ENCODE measurements at regions not wholly inside any gene's neighbourhood (a gene's known extent, or its start where the extent isn't known, plus 50 kb on each side); places are given as distances from the start of the nearest gene placed in this dataset.
"Not testable (repeated sequence)": the region's sequence is repeated elsewhere in the genome, so short reads cannot be mapped to it uniquely, and the experiment has no call there.

GRCh38 chr2:133624551-133624950 lies 56.3 kb upstream of the NCKAP5 start:
- DNase-seq (ENCODE audit: low read depth): no peak

GRCh38 chr2:133627741-133628140 lies 59.5 kb upstream of the NCKAP5 start:
- no peak for DNase-seq (ENCODE audit: low read depth)

- no peak for DNase-seq (ENCODE audit: low read depth)
Observed at GRCh38 chr2:133633309-133633708, 65.0 kb upstream of the NCKAP5 start.

- DNase-seq (ENCODE audit: low read depth): no peak
Observed at GRCh38 chr2:133633881-133634409, 65.7 kb upstream of the NCKAP5 start.

GRCh38 chr2:133635131-133635530 lies 66.9 kb upstream of the NCKAP5 start:
- no peak for DNase-seq (ENCODE audit: low read depth)

DNA sequence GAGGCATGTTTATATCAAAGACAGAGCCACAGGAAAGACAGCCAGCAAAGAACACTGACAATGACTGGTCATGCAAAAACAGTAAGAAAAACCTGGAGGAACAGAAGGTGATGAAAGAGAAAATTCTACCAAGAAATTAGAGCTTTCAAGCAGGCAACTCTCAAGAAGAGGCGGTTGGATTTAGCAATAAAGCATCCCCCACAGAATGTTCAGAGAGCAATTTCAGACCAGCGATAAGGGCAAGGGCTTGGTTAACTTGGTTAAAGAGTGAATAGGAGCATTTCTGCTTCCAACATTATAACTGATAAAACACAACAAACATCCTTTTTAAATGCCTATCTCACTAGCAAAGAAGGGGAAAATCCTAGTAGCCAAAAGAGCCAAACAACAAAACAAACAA lies 68.0 kb upstream of the NCKAP5 start:
- DNase-seq (ENCODE audit: low read depth): no peak

GRCh38 chr2:133640103-133640502 lies 71.8 kb upstream of the NCKAP5 start:
- DNase-seq (ENCODE audit: low read depth): no peak

DNA sequence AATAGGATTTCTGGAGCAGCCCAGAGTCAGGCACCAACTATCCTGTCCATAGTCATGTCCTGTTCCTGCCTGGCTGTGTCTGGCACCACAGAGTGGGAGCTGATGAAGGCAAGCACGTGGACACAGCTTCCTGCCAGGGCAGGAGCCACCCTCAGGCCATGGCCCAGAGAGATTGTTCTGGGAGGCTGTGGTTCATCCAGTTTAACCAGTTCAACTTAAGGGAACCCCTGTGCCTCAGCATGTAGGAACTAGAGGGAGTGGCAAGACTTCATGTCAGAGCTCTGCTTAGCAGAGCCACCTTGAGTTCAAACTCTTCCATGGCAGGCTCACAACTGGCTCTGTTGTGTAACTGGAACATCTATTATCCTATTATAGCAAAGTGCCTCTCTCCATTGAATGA lies 73.2 kb upstream of the NCKAP5 start:
- DNase-seq (ENCODE audit: low read depth): peak; percentile 19

- DNase-seq (ENCODE audit: low read depth): no peak
Observed at GRCh38 chr2:133641942-133642725, 73.9 kb upstream of the NCKAP5 start.

DNA sequence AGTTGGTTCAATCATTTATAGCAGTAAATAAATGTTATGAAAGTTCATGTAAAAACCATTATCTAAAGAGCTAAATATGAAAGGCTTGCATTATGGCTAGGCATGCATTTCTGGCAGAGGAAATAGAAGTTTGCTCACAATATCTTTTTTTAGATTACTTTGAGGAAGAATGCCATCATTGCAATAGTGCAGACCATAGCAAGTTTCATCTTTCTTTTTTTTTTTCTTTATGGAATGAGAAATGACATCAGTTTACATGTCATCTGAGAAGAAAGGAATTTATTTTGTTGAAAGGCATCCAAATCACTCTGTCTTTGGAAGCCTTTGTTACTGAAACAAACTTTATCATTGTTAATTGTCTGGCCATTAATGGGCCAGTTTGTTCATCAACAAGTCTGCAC lies 74.5 kb upstream of the NCKAP5 start:
- no peak for DNase-seq (ENCODE audit: low read depth)

- DNase-seq (ENCODE audit: low read depth): no peak
Observed at GRCh38 chr2:133643863-133644262, 75.6 kb upstream of the NCKAP5 start.

GRCh38 chr2:133644846-133645245 lies 76.6 kb upstream of the NCKAP5 start:
- DNase-seq (ENCODE audit: low read depth): no peak

GRCh38 chr2:133647386-133647785 lies 79.1 kb upstream of the NCKAP5 start:
- not testable (repeated sequence) for DNase-seq (ENCODE audit: low read depth)

DNA sequence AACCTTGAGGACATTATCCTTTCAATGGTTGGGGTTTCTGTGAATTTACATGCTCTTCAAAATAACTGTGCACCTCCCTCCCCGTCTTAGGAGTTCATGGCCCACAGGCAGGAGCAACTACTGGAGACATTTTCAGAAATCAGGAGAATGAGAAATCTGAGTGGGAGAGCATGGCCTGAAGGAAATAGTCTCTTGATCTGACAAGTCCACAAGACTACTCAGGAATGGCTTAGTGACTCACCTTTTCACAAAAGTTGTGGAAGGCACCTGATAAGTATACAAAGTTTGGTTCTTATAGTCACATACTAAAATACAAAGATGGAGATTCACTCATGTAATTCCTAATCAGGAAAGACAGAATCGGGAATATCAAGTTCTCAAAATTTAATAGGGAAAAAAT lies 83.6 kb upstream of the NCKAP5 start:
- DNase-seq (ENCODE audit: low read depth): no peak

DNA sequence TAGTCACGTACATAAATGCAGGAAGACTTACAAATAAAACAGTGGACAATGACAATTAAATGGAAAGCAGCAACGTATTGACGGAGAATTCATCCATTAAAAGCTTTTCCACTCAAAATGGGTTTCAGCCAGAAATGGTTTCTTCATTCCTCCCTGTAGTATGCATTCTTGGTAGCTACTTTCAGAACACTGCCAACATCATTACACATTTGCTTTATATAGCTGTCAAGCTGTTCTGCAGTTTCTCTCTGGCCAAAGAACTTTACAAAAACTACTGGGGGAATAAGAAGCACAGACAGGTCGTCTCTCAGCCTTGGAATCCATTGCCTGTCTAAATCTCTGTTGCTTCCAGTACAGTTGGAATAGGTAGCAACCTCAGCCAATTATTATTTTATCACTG lies 84.1 kb upstream of the NCKAP5 start:
- no peak for DNase-seq (ENCODE audit: low read depth)

GRCh38 chr2:133653056-133653455 lies 84.8 kb upstream of the NCKAP5 start:
- no peak for DNase-seq (ENCODE audit: low read depth)

- no peak for DNase-seq (ENCODE audit: low read depth)
Observed at GRCh38 chr2:133654949-133655348, 86.7 kb upstream of the NCKAP5 start.

GRCh38 chr2:133655610-133656009 lies 87.3 kb upstream of the NCKAP5 start:
- DNase-seq (ENCODE audit: low read depth): no peak

- peak; percentile 16 for DNase-seq (ENCODE audit: low read depth)
Observed at GRCh38 chr2:133657591-133657990, 89.3 kb upstream of the NCKAP5 start.

DNA sequence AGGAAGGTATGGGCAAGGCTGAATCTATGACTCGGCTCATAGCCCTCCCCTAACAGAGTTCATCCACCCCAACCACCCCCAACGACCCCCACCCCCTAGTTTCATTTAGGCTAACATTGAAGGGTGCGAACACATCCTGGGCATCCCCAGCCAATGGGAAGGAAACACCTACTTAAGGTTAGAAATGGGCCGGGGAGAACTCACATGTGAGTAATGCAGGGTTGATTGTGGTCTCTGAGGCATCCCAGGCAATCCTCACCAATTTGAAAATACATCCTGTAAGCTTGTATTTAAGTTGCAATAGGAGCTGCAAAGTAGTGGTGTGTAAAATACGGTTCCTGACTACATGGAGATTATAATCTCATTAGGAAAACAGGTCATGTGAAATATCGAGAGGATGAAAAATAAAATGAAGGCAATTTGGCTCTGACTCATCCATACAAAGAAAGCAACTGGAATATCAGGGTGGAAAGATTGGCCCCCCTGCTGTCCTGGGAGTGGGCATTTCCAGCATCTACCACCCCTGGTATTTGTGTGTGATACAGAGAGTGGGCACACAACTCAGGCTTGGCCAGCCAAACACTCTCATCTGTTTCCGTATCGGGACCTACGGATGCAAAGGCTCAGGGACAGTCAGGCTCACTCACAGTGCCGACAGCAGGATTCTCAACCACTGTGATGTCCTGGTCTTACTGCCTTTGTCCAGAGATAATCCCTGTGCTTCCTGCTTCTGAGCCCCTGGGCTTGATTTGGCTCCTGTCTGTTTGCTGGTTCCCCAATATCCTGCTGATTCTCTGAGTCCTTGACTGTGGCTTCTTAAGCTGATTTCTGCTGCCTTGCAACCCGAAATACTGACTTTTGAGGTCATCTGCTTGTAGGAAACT lies 90.0 kb upstream of the NCKAP5 start:
- DNase-seq (ENCODE audit: low read depth): no peak

- no peak for DNase-seq (ENCODE audit: low read depth)
Observed at GRCh38 chr2:133660510-133660909, 92.2 kb upstream of the NCKAP5 start.

DNA sequence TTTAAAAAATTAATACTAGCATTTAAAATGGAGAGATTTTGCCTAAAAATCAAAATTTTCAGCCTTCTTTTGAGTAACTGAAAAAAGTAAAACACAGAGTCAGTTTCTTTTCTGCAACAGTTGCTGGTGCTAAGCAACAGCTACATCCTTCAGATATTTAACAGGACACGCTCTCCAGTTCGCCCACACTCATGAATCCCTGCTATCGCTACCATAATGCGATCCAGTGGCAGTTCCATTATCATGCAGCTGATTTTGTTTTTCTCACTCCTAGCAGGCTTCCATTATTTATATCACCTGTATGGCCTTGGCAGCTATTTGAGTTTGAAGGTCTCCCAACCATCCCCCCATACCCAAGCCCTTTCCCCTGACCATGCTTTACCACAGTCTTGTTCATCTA lies 93.1 kb upstream of the NCKAP5 start:
- DNase-seq (ENCODE audit: low read depth): no peak

- no peak for DNase-seq (ENCODE audit: low read depth)
Observed at GRCh38 chr2:133666621-133667020, 98.4 kb upstream of the NCKAP5 start.

Data from LHCN-M2 (cell line).